H54 (cell line): ENCODE measurements at regions not wholly inside any gene's neighbourhood (a gene's known extent, or its start where the extent isn't known, plus 50 kb on each side); places are given as distances from the start of the nearest gene placed in this dataset.

Experiments
- DNase-seq: peaks from one replicate; pipeline ENCODE4 v3.0.0; 2011; ENCODE audit warnings: low spot score, mixed read lengths; ENCODE audit not compliant: insufficient read length
- FAIRE-seq: peaks from 3 replicates; lab custom pipeline; 2011; peaks lifted over from hg19 to GRCh38; lab: Jason Lieb, UNC
- POLR2A ChIP-seq: IDR thresholded peaks from 2 replicates; pipeline ENCODE4 v1.6.1; 2011; ENCODE audit warnings: low read depth, mild to moderate bottlenecking, low read length

GRCh38 chr12:113645183-113645582 lies 173.5 kb upstream of the LHX5 start:
- no peak for TF ChIP-seq POLR2A
- FAIRE-seq = no peak
- DNase-seq = no peak

GRCh38 chr12:113643177-113643974 lies 171.7 kb upstream of the LHX5 start:
- no peak for TF ChIP-seq POLR2A
- no peak for FAIRE-seq

GRCh38 chr12:113642672-113643071 lies 171.0 kb upstream of the LHX5 start:
- FAIRE-seq (no peak), DNase-seq (no peak)
- no peak for TF ChIP-seq POLR2A

More at GRCh38 chr12:113643177-113643974, 171.7 kb upstream of the LHX5 start:
- no peak for DNase-seq

GRCh38 chr12:113642216-113642615 lies 170.5 kb upstream of the LHX5 start:
- DNase-seq (no peak), FAIRE-seq (no peak)
- no peak for TF ChIP-seq POLR2A

GRCh38 chr12:113641426-113642030 lies 169.9 kb upstream of the LHX5 start:
- DNase-seq = no peak
- FAIRE-seq = no peak
- TF ChIP-seq POLR2A = no peak

- no peak for DNase-seq
- no peak for TF ChIP-seq POLR2A
- FAIRE-seq = no peak
These were observed 169.2 kb upstream of the LHX5 start for GRCh38 chr12:113640837-113641236.

- FAIRE-seq (no peak), DNase-seq (no peak)
These were observed 167.8 kb upstream of the LHX5 start for GRCh38 chr12:113639474-113639873.

GRCh38 chr12:113638460-113638775 lies 166.7 kb upstream of the LHX5 start:
- no peak for TF ChIP-seq POLR2A
- DNase-seq (no peak), FAIRE-seq (no peak)

More at GRCh38 chr12:113639474-113639873, 167.8 kb upstream of the LHX5 start:
- TF ChIP-seq POLR2A = no peak

- no peak for TF ChIP-seq POLR2A
- FAIRE-seq (no peak), DNase-seq (no peak)
These were observed 163.3 kb upstream of the LHX5 start for GRCh38 chr12:113634982-113635381.

- FAIRE-seq = no peak
- no peak for TF ChIP-seq POLR2A
- DNase-seq = no peak
These were observed 162.8 kb upstream of the LHX5 start for GRCh38 chr12:113634474-113634873.

GRCh38 chr12:113633678-113634332 lies 162.1 kb upstream of the LHX5 start:
- DNase-seq (no peak), FAIRE-seq (no peak)
- no peak for TF ChIP-seq POLR2A

- no peak for FAIRE-seq
- no peak for DNase-seq
- TF ChIP-seq POLR2A = no peak
These were observed 159.0 kb upstream of the LHX5 start for GRCh38 chr12:113630625-113631024.

GRCh38 chr12:113625499-113625898 lies 153.8 kb upstream of the LHX5 start:
- DNase-seq (no peak), FAIRE-seq (no peak)
- no peak for TF ChIP-seq POLR2A

GRCh38 chr12:113622410-113622809 lies 150.7 kb upstream of the LHX5 start:
- no peak for TF ChIP-seq POLR2A

More at GRCh38 chr12:113622410-113622809, 150.7 kb upstream of the LHX5 start:
- FAIRE-seq (no peak), DNase-seq (no peak)
